GM06990 (cell line): ENCODE measurements at regions not wholly inside any gene's neighbourhood (a gene's known extent, or its start where the extent isn't known, plus 50 kb on each side); places are given as distances from the start of the nearest gene placed in this dataset.

Experiments used
- DNase-seq: peaks from one replicate; pipeline ENCODE4 v3.0.0-alpha.2; 2011; ENCODE audit not compliant: insufficient read length; ENCODE audit errors: extremely low read depth
- H3K27me3 ChIP-seq: replicated peaks from 2 replicates; pipeline ENCODE4 v1.6.0; 2011; ENCODE audit warnings: low read length; ENCODE audit not compliant: control insufficient read depth, insufficient read depth
- H3K36me3 ChIP-seq: 2 replicates; pipeline ENCODE4 v1.5.1; 2011; ENCODE audit warnings: low read length; ENCODE audit not compliant: control insufficient read depth, insufficient read depth
- H3K4me3 ChIP-seq: replicated peaks from 2 replicates; pipeline ENCODE4 v1.5.1; 2011; ENCODE audit warnings: low read depth, mild to moderate bottlenecking, control low read depth, low read length
- CTCF ChIP-seq: IDR thresholded peaks from 2 replicates; pipeline ENCODE4 v1.5.1; 2011; ENCODE audit warnings: low read length, control low read depth, mild to moderate bottlenecking, inconsistent platforms; ENCODE audit not compliant: insufficient read depth, poor library complexity, severe bottlenecking

- no peak overlapping the region for H3K4me3 ChIP-seq
- DNase-seq: no peak
- no peak for TF ChIP-seq CTCF
- no peaks in the 10 kb centered on the region for H3K36me3 ChIP-seq
- no peaks in the 10 kb centered on the region for H3K27me3 ChIP-seq
These were observed 183.9 kb upstream of the PWP1 start for GRCh38 chr12:107501681-107502080.

- Histone ChIP-seq H3K27me3 (no peaks in the 10 kb centered on the region), H3K4me3 (no peak overlapping the region), H3K36me3 (no peaks in the 10 kb centered on the region)
- no peak for DNase-seq
- no peak for TF ChIP-seq CTCF
These were observed 182.3 kb upstream of the PWP1 start for GRCh38 chr12:107503129-107503855.

GRCh38 chr12:107503887-107504885 is 181.4 kb upstream of the PWP1 start:
- Histone ChIP-seq H3K36me3 (no peaks in the 10 kb centered on the region), H3K4me3 (no peak overlapping the region), H3K27me3 (no peaks in the 10 kb centered on the region)
- DNase-seq: no peak
- no peak for TF ChIP-seq CTCF

- H3K4me3 ChIP-seq: no peak overlapping the region
- no peaks in the 10 kb centered on the region for H3K36me3 ChIP-seq
- no peaks in the 10 kb centered on the region for H3K27me3 ChIP-seq
- no peak for DNase-seq
- TF ChIP-seq CTCF: no peak
These were observed 176.2 kb upstream of the PWP1 start for GRCh38 chr12:107509421-107509820.

- TF ChIP-seq CTCF: no peak
- Histone ChIP-seq H3K27me3 (no peaks in the 10 kb centered on the region), H3K36me3 (no peaks in the 10 kb centered on the region), H3K4me3 (no peak overlapping the region)
- DNase-seq: no peak
These were observed 175.4 kb upstream of the PWP1 start for GRCh38 chr12:107510211-107510610.
